HL-60 (cell line): ENCODE measurements at regions not wholly inside any gene's neighbourhood (a gene's known extent, or its start where the extent isn't known, plus 50 kb on each side); places are given as distances from the start of the nearest gene placed in this dataset.

Source experiments
- GABPA ChIP-seq: IDR thresholded peaks from 2 replicates; pipeline ENCODE4 v1.6.1; 2012; ENCODE audit warnings: low read depth
- POLR2AphosphoS5 ChIP-seq: IDR thresholded peaks from 2 replicates; pipeline ENCODE4 v1.6.1; 2012; ENCODE audit warnings: low read depth
- TF ChIP-seq, protein P1 (sequence below): IDR thresholded peaks from one replicate; pipeline ENCODE4 v1.5.1; 2011; ENCODE audit warnings: low read length, control low read depth, inconsistent platforms; ENCODE audit not compliant: insufficient read depth

DNA sequence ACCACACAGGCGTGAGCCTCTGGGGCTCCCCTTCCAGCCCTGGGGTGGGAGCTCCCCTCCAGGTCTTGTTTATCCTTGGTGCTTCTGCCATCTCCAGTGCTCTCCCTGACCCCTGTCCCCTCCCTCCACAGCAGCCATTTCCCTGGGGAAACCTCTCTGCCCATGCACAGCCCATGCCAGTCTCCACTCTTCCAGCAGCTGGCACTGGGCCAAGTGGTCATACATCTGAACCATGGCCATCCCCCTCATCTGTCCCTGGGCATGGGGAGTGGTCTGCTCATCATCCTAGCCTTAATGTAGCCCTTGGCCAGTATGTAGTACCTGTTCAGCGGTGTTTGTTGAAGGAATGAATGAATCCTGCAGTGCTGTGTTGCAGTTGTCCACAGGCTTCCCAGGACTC is 172.4 kb upstream of the ZNF32 start:
- TF ChIP-seq, protein P1, sequence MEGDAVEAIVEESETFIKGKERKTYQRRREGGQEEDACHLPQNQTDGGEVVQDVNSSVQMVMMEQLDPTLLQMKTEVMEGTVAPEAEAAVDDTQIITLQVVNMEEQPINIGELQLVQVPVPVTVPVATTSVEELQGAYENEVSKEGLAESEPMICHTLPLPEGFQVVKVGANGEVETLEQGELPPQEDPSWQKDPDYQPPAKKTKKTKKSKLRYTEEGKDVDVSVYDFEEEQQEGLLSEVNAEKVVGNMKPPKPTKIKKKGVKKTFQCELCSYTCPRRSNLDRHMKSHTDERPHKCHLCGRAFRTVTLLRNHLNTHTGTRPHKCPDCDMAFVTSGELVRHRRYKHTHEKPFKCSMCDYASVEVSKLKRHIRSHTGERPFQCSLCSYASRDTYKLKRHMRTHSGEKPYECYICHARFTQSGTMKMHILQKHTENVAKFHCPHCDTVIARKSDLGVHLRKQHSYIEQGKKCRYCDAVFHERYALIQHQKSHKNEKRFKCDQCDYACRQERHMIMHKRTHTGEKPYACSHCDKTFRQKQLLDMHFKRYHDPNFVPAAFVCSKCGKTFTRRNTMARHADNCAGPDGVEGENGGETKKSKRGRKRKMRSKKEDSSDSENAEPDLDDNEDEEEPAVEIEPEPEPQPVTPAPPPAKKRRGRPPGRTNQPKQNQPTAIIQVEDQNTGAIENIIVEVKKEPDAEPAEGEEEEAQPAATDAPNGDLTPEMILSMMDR: no peak
- TF ChIP-seq POLR2AphosphoS5: no peak
- no peak for TF ChIP-seq GABPA
